SH-SY5Y (cell line): ENCODE measurements at regions not wholly inside any gene's neighbourhood (a gene's known extent, or its start where the extent isn't known, plus 50 kb on each side); places are given as distances from the start of the nearest gene placed in this dataset.

Source experiments
- GATA2 ChIP-seq: IDR thresholded peaks from 2 replicates; pipeline ENCODE4 v1.6.1; 2011; ENCODE audit warnings: mild to moderate bottlenecking, low read depth, low read length
- GATA3 ChIP-seq: IDR thresholded peaks from 2 replicates; pipeline ENCODE4 v1.6.1; 2011; ENCODE audit warnings: low read depth, mild to moderate bottlenecking, low read length, moderate library complexity

GRCh38 chr16:63530974-63531373 is 1494.7 kb upstream of the CDH8 start:
- TF ChIP-seq GATA3 (no peak), GATA2 (no peak)
